ENCODE measurements at regions not wholly inside any gene's neighbourhood (a gene's known extent, or its start where the extent isn't known, plus 50 kb on each side); places are given as distances from the start of the nearest gene placed in this dataset.

- no peak for DNase-seq (ENCODE audit: low spot score)
These were observed 241.4 kb downstream of the EDEM1 start for GRCh38 chr3:5428607-5429516.

GRCh38 chr3:5429517-5429890 lies 242.0 kb downstream of the EDEM1 start:
- DNase-seq (ENCODE audit: low spot score) = no peak

GRCh38 chr3:5430701-5431100 lies 243.2 kb downstream of the EDEM1 start:
- no peak for DNase-seq (ENCODE audit: low spot score)

GRCh38 chr3:5431146-5431545 lies 243.6 kb downstream of the EDEM1 start:
- no peak for DNase-seq (ENCODE audit: low spot score)

- DNase-seq (ENCODE audit: low spot score) = no peak
These were observed 244.4 kb downstream of the EDEM1 start for GRCh38 chr3:5431811-5432378.

DNA sequence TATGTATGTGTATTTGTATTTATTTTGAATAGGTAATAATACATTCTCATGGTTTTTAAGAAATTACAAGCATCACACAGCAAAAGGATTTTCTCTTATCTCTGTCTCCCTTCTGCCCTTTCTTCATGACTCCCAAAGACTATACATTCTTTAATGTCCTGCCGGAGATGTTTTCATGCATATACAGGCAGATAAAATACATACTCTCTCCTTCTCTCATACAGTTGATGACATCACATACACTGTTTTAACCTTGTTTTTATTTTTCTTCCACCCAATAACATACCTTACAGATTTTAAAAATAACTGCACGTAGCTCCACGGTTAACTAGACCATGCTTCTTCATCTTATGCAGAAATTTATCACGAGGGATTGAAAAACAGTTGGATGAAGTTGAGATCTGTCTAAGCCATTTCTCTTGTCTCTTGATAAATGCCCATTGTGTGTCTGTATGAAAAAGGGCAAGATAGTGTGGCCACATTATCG lies 249.8 kb downstream of the EDEM1 start:
- no peak for DNase-seq (ENCODE audit: low spot score)

DNA sequence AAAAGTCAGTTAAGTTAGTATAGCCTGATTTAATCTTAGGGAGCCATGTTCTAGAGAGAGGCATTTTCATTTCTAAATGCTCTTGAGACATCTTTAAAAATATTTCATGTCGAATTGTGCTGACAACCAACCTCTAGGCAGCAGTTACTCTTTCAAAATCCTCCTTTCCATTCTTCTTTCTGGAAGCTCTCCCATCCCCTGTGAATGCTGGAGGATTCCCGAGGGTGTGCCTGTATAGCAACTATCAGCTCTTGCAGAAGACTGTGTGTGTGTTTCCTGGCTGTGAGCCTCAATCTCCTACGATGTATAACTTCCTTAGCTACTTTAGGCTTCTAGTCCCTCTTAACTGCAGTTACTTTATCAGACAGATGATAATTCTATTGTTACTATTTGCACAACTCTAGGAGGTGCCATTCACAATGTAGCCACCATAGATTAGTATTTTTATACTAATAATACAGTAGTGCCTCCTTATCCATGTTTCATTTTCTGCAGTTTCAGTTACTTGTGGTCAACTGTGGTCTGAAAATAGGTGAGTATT lies 250.3 kb downstream of the EDEM1 start:
- no peak for DNase-seq (ENCODE audit: low spot score)

- no peak for DNase-seq (ENCODE audit: low spot score)
These were observed 253.9 kb downstream of the EDEM1 start for GRCh38 chr3:5441401-5441800.

- DNase-seq (ENCODE audit: low spot score) = no peak
These were observed 254.7 kb downstream of the EDEM1 start for GRCh38 chr3:5442106-5442785.

GRCh38 chr3:5442786-5443138 lies 255.3 kb downstream of the EDEM1 start:
- no peak for DNase-seq (ENCODE audit: low spot score)

DNA sequence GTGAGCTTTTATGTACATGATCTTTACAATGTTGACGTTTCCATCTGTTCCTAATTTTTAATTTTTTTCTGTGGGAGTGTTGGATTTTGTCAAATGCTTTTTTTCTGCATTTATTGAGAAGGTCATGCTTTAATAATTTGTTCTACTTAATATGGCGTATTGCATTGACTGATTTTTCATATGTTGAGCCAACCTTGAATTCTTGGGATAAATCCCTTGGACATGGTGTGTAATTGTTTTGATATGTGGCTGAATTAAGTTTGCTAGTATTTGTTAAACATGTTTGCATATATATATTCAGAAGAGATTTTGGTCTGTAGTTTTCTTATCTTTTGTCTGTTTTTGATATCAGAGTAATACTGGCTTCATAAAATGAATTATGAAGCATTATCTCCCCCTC lies 256.7 kb downstream of the EDEM1 start:
- DNase-seq (ENCODE audit: low spot score) = no peak

DNA sequence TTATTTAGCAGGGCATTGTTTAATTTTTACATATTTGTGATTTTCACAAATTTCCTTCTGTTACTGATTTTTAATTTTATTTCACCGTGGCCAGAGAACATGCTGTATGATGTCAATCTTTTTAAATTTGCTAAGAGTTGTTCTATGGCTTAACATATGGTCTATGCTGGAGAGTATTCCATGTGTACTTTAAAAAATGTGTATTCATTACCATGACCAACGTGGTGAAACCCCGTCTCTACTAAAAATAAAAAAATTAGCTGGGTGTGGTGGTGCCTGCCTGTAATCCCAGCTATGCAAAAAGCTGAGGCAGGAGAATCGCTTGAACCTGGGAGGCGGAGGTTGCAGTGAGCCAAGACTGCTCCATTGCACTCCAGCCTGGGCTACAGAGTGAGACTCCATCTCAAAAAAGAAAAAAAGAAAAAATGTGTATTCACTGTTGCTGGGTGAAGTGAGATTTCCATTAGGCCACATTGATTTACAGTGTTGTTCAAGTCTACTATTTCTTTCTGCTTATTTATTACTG lies 258.2 kb downstream of the EDEM1 start:
- DNase-seq (ENCODE audit: low spot score) = no peak

DNA sequence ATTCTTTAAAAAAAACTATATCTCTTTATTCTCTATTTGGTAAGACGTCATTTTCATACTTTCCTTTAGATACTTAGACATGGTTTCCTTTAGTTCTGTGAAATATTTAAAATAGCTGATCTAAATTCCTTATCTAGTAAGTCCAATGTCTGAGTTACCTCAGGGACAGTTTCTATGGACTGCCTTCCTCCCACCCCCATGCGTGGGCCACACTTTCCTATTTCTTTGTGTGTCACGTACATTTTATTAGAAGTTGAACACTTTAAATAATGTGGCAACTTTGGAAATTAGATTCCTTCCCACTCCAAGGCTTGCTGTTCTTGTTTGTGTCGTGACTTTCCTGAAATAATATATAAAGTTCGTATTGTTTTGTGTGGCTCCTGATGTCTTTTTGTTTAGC lies 260.7 kb downstream of the EDEM1 start:
- DNase-seq (ENCODE audit: low spot score) = no peak

DNA sequence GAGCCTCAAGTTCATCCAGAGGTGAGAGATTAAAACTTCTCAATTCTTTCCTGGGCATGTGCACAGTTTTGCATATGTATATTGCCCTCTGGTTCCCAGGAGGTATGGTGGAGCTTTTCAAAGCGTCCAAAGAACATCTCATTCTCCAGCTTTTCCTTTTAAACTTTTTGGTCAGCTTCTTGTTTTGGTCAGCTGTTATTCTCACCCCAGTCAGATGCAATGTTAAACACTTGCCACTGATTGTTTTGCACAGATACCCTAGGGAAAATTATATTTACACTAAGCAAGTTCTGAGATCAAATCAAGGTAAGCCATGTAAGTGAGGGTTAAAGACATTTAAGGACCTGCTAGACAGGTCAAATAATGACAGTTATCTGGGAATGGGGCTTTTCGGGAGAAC lies 261.3 kb downstream of the EDEM1 start:
- DNase-seq (ENCODE audit: low spot score) = no peak

DNA sequence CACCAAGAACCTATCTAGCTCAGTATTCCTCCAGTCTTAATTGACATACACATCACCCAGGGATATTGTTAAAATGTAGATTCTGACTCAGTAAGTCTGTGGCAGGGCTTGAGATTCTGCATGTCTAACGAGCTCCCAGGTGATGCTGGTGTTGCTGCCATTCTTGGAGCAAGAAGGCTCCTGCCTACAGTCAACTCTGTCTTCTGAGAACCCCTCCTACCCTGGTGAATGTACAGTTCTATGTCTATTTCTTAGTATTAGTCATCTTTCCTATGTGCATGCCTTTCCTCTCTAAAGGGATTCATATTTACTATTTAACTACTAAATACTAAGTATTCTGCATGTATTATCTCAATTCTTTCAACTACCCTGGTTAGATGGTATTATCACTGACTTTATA lies 268.7 kb downstream of the EDEM1 start:
- no peak for DNase-seq (ENCODE audit: low spot score)

DNA sequence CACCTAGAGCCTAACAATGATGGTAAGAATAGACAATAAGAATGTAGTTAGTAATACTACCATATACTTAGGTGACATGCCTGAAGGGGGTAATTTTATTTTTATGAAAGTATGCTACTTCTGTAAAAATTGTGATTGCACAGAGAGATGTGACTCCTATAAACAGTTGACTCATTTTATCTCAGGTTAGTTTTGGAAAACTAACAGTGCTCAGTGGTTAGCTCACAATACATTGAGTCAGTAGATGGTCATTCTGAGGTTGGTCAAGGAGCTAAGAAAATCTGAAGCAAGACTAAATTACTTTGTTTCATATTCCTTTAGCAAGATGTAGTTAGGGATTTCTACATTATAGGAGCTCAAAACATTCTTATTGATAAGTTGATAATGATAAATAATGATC lies 271.0 kb downstream of the EDEM1 start:
- no peak for DNase-seq (ENCODE audit: low spot score)

- no peak for DNase-seq (ENCODE audit: low spot score)
These were observed 274.6 kb downstream of the EDEM1 start for GRCh38 chr3:5462086-5462485.

- DNase-seq (ENCODE audit: low spot score) = no peak
These were observed 276.5 kb downstream of the EDEM1 start for GRCh38 chr3:5463991-5464390.

GRCh38 chr3:5464649-5465048 lies 277.1 kb downstream of the EDEM1 start:
- DNase-seq (ENCODE audit: low spot score) = no peak

GRCh38 chr3:5465183-5465582 lies 277.7 kb downstream of the EDEM1 start:
- no peak for DNase-seq (ENCODE audit: low spot score)

- DNase-seq (ENCODE audit: low spot score) = no peak
These were observed 278.6 kb downstream of the EDEM1 start for GRCh38 chr3:5466065-5466464.

- DNase-seq (ENCODE audit: low spot score) = no peak
These were observed 279.2 kb downstream of the EDEM1 start for GRCh38 chr3:5466717-5467116.

GRCh38 chr3:5473471-5473870 lies 286.0 kb downstream of the EDEM1 start:
- no peak for DNase-seq (ENCODE audit: low spot score)
